Kidney (tissue), 13 donors: ENCODE measurements at regions not wholly inside any gene's neighbourhood (a gene's known extent, or its start where the extent isn't known, plus 50 kb on each side); places are given as distances from the start of the nearest gene placed in this dataset.
A peak's percentile ranks its signal among the peaks of the same experiment; 100 is the strongest.
"Not testable (repeated sequence)": the region's sequence is repeated elsewhere in the genome, so short reads cannot be mapped to it uniquely, and the experiment has no call there.

Experiments used
- DNase-seq, 5 donors: peaks; one replicate each; pipeline ENCODE4 v3.0.0-alpha.2; 2013 to 2020
- FAIRE-seq: peaks from 2 replicates; lab custom pipeline; 2012; peaks lifted over from hg19 to GRCh38; lab: Jason Lieb, UNC
- H3K27ac ChIP-seq, 2 donors: one replicate each; pipeline ENCODE4 v1.7.0; 2013; ENCODE audit warnings: low read depth in 2 of 2, low read length in 2 of 2, inconsistent platforms in 1 of 2
- H3K27me3 ChIP-seq: one replicate; pipeline ENCODE4 v1.7.1; 2013; ENCODE audit warnings: low read length, inconsistent platforms; ENCODE audit not compliant: control insufficient read depth, insufficient read depth
- H3K36me3 ChIP-seq, 3 donors: one replicate each; pipeline versions ENCODE4 v1.7.0 to v1.7.1; 2013; ENCODE audit warnings: low read length in 3 of 3, control low read depth in 1 of 3, inconsistent platforms in 1 of 3; ENCODE audit not compliant: insufficient read depth in 3 of 3, control insufficient read depth in 2 of 3
- H3K4me1 ChIP-seq, 3 donors: one replicate each; pipeline versions ENCODE4 v1.7.0 to v1.7.1; 2013; ENCODE audit warnings: low read length in 3 of 3, inconsistent platforms in 1 of 3, low read depth in 1 of 3; ENCODE audit not compliant: control insufficient read depth in 2 of 3, insufficient read depth in 2 of 3
- H3K4me3 ChIP-seq, 3 donors: one replicate each; pipeline versions ENCODE4 v1.7.0 to v1.8.1; 2013; ENCODE audit warnings: low read length in 3 of 3, control low read depth in 1 of 3, inconsistent platforms in 1 of 3
- H3K9ac ChIP-seq, 3 donors: one replicate each; pipeline versions ENCODE4 v1.7.0 to v1.7.1; 2013; ENCODE audit warnings: low read length in 3 of 3, control low read depth in 1 of 3, inconsistent platforms in 1 of 3
- H3K9me3 ChIP-seq, 3 donors: one replicate each; pipeline versions ENCODE4 v1.7.0 to v1.7.1; 2013; ENCODE audit warnings: low read length in 3 of 3, control low read depth in 1 of 3, inconsistent platforms in 1 of 3; ENCODE audit not compliant: control insufficient read depth in 2 of 3, insufficient read depth in 1 of 3
- intact Hi-C: fragments of 100-400 bp; cut with DNase I; formaldehyde crosslinking; loops from one replicate; pipeline ENCODE4 v1.11.1; 2022
- TF ChIP-seq, protein P1 (sequence below): IDR thresholded peaks from 3 replicates; pipeline ENCODE4 v1.5.1; 2012; ENCODE audit warnings: mild to moderate bottlenecking, moderate library complexity, borderline replicate concordance; ENCODE audit not compliant: insufficient read depth; ENCODE audit errors: extremely low read depth
- donor health status: control.
- donor health status: control.
- donor health status: control.
- donor health status: control.
- donor health status: control.
- donor health status: DM: yes; HTN: yes; CAD: no.
- donor health status: Normal renal cell carcinoma (clear cell type).

DNA sequence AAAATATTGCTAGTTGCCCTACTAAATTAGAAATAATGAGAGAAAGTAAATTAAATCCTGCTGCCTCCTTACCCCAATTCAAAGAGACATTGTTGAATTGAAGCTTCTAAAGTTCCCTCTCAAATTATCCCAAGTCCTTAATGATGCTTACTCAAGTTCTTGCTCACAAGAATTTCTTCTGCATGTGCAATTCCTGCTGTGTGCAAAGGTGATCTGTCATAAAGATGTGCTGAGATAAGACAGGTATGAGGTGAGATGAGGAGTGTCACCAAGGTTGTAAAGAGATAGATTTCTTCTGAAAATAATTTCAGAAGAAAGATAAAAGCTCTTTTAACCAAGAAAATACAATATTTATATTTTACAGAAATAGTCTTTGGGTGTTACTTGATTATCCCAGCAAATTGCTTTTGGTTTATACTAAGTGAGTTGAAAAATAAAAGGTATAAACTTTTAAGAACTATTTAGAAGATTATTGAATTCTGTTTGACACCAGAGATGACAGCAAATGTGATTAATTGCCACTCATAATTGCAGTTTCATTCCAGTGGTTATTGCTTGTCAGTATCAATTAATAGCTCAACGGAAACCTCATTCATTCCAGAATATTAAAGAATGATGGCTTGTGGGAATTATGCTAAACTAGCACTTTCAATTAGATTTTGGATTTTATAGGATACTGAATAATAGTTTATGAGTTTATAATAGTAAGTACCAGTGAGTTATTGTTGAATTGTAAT is 674.3 kb downstream of the STK39 start:
- Histone ChIP-seq H3K36me3 (no peaks in the 10 kb centered on the region), H3K9me3 (no peaks in the 10 kb centered on the region), H3K4me3 (no peak overlapping the region), H3K4me1 (no peaks in the 10 kb centered on the region), H3K27me3 (no peaks in the 10 kb centered on the region), H3K27ac (no peak overlapping the region), H3K9ac (no peak overlapping the region)
- TF ChIP-seq, protein P1, sequence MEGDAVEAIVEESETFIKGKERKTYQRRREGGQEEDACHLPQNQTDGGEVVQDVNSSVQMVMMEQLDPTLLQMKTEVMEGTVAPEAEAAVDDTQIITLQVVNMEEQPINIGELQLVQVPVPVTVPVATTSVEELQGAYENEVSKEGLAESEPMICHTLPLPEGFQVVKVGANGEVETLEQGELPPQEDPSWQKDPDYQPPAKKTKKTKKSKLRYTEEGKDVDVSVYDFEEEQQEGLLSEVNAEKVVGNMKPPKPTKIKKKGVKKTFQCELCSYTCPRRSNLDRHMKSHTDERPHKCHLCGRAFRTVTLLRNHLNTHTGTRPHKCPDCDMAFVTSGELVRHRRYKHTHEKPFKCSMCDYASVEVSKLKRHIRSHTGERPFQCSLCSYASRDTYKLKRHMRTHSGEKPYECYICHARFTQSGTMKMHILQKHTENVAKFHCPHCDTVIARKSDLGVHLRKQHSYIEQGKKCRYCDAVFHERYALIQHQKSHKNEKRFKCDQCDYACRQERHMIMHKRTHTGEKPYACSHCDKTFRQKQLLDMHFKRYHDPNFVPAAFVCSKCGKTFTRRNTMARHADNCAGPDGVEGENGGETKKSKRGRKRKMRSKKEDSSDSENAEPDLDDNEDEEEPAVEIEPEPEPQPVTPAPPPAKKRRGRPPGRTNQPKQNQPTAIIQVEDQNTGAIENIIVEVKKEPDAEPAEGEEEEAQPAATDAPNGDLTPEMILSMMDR, result no peak
- DNase-seq, result no peak
- no peak for FAIRE-seq
- intact Hi-C loops, result no loop called here

DNA sequence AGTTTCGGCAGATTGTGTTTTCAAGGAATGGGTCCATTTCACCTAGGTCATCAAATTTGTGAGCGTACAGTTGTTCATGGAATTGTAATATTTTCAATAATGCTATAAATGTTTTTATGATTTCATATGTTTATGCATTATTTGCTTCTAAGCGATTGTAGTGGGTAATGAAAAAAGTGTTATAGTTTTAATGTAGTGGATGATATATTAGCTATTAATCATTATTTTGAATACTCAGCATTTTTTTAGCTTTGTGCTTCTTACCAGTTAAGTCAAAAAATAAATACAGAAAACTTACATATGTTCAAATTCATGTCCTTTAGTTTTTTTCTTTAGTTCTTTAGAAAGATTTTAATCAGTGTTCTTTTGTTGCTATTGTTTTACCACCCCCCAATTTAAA is 677.0 kb downstream of the STK39 start:
- Histone ChIP-seq H3K27ac (no peak overlapping the region), H3K27me3 (no peaks in the 10 kb centered on the region), H3K9me3 (no peaks in the 10 kb centered on the region), H3K36me3 (no peaks in the 10 kb centered on the region), H3K9ac (no peak overlapping the region), H3K4me3 (no peak overlapping the region), H3K4me1 (no peaks in the 10 kb centered on the region)
- intact Hi-C loops, result no loop called here
- TF ChIP-seq, protein P1, result no peak
- no peak for FAIRE-seq
- DNase-seq, result no peak

GRCh38 chr2:167563885-167564619 is 675.8 kb downstream of the XIRP2 start:
- intact Hi-C loops, H3K4me3 ChIP-seq, H3K27me3 ChIP-seq, H3K36me3 ChIP-seq, H3K9ac ChIP-seq, H3K4me1 ChIP-seq, H3K27ac ChIP-seq, FAIRE-seq, H3K9me3 ChIP-seq: not testable (repeated sequence)
- DNase-seq, result peak in 1 of 5 donors; percentile 59

DNA sequence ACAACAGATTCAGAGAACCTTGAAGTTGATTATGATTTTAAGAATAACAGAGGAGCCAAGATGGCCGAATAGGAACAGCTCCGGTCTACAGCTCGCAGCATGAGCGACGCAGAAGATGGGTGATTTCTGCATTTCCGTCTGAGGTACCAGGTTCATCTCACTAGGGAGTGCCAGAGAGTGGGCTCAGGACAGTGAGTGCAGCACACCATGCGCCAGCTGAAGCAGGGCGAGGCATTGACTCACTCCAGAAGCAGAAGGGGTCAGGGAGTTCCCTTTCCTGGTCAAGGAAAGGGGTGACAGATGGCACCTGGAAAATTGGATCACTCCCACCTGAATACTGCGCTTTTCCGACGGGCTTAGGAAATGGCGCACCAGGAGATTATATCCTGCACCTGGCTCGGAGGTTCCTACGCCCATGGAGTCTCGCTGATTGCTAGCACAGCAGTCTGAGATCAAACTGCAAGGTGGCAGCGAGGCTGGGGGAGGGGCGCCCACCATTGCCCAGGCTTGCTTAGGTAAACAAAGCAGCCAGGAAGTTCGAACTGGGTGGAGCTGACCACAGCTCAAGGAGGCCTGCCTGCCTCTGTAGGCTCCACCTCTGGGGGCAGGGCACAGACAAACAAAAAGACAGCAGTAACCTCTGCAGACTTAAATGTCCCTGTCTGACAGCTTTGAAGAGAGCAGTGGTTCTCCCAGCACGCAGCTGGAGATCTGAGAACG is 670.2 kb downstream of the XIRP2 start:
- H3K9ac ChIP-seq, DNase-seq, intact Hi-C loops, H3K36me3 ChIP-seq, H3K27ac ChIP-seq, H3K4me1 ChIP-seq, H3K4me3 ChIP-seq, FAIRE-seq, H3K27me3 ChIP-seq, H3K9me3 ChIP-seq: not testable (repeated sequence)
